HG02981 (cell line): ENCODE measurements at regions not wholly inside any gene's neighbourhood (a gene's known extent, or its start where the extent isn't known, plus 50 kb on each side); places are given as distances from the start of the nearest gene placed in this dataset.
A peak's percentile ranks its signal among the peaks of the same experiment; 100 is the strongest.

Experiments
- ATAC-seq: cut with Tn5 transposase; IDR thresholded peaks from one replicate; pipeline ENCODE4 v1.9.1; 2021; ENCODE audit warnings: mild to moderate bottlenecking, moderate library complexity; ENCODE audit not compliant: unreplicated experiment

DNA sequence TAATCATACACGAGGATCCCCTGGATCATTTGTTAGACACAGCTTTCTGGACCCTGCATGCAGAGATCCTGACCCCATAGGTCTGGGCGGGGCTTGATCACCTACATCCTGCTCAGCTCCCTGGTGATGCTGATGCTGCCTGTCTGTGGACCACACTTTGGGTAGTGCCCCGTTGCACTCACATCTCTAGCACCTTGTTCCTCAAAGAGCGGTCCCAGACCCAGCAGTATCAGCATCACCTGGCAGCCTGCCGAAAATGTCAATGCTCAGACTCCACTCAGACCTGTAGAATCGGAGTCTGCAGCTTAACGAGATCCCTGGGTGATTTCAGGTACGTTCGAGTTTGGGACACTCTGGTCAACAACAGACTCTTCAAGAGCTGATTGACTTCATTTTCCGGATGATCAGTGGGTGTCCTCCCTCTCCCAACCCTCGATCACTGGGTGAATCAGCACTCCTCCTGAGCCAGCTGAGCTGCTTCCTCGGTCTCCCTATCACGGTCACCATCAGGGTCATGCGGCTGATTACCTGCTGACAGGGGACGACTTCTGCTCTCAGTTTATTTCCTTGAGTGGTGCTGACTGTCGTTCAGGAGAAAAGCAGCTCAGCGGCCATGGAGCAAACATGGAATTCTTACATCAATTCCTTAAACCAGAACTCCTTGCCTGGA is 150.6 kb upstream of the RAB12 start:
- no peak for ATAC-seq

DNA sequence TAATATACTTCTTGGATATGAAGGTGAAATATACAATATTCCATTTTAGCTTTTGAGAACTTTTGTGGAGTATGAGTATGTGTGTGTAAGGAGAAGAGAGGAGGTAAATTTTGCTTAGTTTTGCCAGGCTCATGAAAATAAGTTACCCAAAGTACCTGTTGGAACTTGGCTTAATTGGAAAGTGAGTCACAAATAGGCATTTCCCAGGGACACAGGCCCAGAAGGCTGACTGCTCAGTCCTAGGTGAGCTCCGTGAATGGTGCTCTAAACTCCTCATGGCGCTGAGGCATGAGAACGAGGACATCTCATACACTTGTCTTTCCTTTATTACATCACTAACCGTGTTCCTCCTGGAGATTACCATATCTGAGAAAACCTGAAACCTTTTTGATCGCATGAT is 148.5 kb upstream of the RAB12 start:
- ATAC-seq, result no peak

DNA sequence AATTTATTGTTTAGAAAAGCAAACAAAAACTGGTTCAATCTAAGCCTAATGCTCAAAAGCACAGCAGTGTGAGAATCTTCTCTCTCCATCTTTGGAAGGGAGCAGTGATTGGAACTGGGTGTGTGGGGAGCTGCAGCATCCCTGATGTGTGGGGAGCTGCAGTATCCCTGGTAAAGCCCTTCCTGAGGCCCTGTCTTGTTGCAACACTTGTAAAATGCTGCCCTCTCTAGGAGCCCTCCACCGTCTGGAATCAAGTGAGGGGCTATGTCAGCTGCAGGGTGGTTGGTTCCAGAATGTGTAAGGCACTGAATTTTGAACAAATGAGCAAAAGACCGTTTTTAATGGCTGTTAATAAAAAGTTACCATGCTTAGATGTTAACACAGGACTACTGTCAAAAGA is 147.7 kb upstream of the RAB12 start:
- no peak for ATAC-seq

DNA sequence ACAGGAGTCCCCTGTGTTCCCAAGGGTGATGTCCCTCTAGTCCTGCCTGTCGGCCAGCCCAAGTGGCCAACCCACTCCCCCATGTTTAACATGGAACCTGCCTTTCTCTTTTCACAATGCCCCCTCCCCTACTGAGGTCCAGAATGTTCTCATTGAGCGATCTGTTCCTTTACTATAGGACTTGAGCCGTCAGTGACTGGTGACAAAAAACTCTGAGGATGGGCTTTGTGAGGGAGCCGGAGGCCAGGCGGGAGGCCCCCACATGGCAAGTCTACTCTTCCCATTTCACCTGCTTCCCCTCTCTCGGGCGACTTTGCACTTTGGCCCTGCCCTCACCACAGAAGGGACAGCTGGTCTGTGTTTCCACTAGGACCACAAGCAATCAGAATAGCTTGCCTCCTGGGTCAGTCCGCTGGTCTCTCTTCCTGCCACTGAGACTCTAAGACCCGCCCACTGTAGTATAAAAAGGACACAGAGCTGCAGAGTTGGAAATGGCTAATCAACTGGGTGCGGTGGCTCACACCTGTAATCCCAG is 146.5 kb upstream of the RAB12 start:
- no peak for ATAC-seq

DNA sequence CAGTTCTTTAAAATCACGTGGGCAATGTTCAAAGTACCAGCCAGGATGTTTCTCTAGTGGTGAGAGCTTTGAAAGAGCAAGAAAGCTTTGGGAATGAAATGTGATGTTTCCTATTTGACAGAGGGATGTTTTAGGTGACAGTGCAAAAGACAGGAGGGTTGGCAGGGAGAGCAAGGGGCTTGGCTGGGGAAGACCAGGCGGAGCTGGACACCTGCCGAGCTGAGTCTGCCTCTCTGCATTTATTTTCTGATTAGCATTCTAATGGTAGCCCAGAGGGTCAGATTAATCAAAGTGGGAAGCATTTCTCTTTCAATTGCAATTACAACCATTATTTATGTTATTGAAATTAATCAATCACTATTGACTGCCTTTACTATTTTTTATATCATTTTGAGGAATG is 145.4 kb upstream of the RAB12 start:
- ATAC-seq, result no peak

DNA sequence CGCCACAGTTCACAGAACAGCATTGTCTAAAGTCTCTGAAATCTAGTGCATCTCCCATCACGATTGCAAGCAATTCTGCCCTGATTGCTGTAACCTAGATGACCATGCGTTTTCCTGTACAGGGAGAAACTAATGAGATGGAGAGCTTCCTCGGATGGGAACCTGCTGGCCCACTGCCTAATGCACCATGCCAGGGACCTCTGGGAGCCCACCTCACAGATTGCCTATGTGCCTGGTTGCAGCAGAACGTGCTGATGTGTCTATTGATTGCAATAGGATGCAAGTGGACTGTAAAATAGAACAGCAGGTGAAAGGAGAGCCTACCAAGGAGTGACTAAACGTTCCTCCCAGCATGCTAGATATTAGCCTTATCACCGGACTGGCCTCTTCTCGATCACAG is 141.0 kb upstream of the RAB12 start:
- no peak for ATAC-seq

DNA sequence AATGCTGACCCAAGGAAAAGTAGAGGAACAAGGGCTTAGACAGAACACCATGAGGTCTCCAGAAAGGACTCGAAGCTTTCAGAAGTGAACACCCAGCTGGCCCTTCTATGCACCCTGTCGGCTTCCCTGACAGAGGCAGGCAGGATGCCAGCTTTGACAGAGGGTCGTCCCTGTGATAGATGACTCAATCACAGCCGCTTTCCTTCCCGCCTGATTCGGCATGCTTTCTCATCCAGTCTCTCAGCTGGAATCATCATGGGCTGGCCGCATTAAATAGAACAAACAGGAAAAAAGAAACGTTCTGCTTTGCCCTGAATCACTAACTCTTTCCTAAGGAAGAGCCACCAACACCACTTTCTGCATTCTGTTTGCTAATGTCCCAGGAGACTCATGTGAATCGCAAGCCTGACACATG is 140.3 kb upstream of the RAB12 start:
- ATAC-seq, result no peak

DNA sequence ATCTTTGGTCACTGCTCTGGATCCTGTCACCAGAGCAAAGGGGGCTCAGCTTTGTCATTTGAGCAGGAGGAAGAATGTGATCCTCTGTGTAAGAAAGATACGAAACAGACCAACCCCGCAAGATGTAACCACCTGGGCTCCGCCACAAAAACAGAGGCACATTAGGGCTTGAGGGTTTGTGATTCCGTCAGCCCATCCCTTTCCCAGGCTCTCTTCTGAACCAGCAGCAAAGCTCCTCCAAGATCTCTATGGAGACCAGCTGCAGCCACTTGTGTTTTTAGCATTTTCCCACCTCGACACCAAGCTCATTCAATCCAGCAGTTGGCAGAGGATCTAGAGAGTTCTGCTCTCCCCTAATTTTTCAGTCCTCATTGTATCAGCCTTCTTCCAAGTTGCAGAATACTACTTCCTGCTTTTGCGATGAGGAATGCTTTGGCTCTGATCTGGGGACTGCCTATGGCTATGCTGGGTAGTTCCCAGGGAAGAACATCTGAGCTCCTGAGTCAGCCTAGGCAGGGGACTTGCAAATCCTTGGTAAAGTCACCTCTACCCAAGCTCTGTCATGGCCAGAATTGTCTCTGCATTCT is 139.6 kb upstream of the RAB12 start:
- ATAC-seq, result no peak

DNA sequence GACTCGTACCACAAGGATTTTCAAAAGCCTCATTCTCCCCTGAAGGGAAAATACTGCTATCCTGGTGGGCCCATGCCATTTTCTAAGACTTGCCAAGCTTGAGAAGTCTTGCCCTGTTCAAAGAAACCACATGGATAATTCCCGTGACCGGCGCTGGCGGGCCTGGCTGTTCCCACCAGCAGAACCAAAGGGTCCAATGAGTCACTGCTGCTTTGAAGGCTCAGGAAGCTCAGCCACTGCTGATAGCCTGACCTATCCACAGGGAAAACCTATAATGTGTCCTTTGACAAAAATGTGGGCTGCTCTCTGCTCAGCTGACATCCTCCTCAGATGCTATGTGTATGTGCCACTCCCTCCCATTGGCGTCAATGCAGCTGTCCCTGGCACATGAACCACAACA is 137.9 kb upstream of the RAB12 start:
- no peak for ATAC-seq

DNA sequence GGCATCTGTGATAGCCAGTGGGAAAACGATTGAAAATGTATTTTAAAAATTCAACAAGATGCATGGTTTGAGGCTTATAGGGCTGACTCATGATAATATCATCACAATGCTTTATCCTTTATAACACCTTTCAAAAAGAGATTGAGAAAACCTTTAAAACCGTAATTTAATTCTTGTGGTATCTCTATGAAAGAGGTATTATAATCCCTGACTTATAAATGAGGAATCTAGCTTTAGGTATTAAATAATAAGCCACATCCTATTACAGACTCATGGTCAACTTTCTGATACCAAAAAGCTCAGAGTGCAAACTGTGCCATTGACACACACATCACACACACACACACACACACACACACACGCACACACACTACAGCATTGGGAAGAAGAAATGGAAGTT is 134.6 kb upstream of the RAB12 start:
- ATAC-seq, result no peak

DNA sequence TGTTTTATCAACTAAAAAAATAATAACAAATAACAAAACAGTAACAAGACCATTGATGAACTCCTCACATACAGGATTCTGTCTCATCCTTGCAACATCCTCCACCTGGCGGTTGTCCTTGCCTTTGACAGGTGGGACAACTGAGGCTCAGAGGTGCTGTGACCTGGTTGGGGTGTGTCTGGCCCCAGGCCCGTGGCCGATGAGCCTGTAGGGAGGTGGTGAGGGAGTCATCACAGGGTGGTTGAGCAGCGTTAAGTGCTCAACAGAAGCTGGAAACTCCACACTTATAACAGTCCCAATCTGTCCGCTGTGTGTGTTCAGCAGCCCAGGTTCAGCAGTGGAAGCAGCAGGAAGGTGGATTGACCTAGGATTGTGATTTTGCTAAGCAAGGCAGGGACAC is 131.6 kb upstream of the RAB12 start:
- no peak for ATAC-seq

DNA sequence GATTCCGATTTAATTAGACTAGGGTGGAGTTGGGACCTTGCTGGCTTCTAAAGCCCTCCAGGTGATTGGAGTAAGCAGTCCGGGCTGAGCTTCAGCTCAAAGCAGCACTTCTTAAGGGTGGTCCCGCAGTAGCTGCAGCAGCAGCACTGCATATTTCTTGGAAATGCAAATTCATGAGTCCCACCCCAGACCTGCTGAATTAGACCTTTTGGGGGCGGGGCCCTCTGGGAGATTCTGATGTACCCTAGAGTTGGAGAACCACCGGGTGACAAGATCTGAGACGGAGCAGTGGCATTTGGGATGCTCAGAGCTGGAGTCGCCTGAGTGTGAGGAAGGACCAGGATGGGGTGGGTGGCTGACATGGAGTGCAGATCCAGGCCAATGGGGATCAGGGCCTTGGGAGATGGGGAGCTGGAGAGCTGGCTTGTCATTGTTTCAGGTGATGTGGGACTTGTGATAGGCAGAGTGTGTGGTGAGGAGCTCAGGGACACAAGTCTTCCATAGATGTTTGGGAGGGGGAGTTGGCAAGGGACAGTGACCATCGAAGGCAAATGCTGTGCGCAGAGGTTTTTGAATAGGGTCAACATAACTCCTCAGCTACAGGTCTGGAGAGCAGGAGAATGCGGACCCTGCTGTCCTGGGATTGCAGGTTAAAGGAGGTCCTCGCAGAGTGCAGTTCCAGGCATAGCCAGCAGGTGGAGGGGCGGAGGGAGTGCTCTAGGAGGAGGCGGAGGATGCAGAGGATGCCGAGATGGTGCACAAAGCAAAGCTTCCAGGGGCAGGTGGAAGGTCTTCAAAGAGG is 130.9 kb upstream of the RAB12 start:
- ATAC-seq, result peak; percentile 85

DNA sequence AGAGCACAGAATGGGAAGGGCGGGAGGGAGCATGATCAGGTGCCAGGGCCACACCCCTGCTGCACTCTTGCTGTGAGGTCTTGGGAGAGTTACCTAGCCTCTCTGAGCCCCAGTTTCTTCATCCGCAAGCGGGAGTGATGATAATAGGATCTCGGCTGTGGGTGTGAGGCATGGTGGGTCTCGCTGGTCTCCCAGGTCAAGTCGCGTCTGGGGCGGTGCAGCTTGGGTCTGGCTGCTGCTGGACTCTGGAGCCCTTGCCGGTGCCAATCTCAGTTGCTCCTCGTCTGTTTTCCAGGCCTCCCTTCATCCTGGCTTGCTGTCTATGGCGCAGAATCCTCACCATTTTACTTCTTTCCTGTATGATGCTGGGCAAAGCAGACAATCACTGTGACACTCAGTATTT is 130.3 kb upstream of the RAB12 start:
- no peak for ATAC-seq

DNA sequence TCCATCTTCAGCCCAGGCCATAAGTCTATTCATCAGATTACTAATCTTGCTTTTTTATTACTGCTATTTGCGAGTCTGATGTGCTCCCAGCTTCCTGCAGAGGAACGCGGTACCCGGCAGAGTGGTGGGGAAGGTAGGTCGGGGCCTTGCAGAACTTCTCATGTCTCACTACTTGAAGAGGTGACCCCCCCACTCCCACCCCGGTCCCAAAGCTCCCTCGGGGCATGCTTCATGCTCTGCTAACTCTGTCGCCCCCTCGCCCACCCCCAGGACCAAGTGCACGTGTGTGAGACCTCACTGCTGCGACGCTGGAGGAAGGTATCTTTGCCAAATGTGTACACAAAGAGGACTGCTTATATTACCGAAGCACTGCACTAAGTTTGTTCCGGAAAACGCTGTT is 129.4 kb upstream of the RAB12 start:
- ATAC-seq, result no peak

DNA sequence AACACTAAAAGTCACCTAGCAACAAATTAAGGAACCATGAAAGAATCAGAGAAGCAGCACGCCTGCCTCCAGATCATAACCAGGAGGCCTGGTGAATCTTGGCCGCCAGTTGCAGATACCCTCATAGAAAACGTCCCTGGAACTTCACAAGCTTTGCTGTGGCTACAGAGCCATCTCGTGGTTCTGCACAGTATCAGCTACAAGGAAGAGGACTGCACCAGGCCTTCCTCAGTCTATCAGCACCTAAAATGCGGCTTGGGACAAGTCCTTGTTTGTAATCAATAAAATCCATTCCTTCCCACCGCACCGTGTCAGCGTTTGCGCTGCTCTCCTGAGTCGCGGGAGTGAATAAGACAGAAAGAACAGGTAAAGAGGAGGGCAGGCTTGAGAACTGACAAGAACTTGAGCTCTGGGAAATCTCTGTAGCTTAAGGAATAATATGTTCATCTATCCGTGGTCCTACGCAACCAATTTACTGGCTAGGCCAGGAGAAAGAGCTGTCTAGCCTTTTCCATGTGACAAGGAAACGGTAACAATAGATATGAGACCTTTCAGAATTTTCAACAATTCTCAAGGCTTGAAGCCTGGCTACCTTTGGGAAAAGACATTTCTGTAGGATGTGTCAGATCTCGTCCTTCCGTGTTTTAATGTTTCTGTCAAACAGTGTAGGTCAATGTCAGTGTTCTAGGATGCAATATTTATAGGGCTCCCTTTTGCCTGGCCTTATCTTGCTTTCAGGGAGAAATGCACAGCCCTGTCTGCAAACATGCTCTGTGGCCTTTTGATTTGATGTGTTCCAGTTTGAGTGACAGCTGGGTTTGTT is 128.5 kb upstream of the RAB12 start:
- no peak for ATAC-seq

DNA sequence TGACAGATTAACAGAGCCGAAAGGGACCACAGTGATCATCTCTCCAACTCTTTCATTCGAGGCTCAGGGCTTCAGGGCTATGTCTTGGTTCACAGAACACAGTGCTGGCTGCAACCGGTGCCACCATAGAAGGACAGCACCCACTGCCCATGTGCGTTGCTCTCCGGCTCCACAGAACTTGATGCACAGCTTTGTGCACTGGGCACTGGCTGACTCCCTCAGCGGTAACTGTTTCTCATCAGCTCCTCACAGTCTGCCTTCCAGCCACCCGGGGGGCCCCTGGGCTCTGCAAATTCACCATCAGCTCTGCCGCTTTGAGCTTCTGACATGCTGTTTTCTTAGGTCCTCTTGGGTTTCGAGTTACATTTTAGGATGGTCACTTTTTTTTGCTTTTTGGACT is 124.3 kb upstream of the RAB12 start:
- ATAC-seq, result no peak

DNA sequence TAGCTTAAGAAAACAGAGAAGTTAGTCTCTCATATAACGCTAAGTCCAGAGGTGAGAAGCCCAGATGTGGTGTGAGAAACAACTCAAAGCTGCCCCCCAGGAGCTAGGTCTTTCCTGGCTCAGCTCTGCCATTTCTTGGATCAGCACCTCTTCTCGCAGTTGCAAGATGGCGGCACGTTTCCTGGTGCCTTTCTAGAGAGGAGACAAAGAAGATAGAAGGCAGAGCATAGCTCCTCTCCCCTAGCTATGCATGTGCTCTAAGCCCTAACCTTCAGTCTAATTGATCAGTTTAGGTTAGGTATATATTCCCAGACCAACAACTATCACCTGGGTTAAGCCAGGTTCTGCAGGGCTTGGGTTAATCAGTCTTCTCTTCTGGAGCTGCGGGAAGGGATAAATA is 119.5 kb upstream of the RAB12 start:
- ATAC-seq, result no peak

DNA sequence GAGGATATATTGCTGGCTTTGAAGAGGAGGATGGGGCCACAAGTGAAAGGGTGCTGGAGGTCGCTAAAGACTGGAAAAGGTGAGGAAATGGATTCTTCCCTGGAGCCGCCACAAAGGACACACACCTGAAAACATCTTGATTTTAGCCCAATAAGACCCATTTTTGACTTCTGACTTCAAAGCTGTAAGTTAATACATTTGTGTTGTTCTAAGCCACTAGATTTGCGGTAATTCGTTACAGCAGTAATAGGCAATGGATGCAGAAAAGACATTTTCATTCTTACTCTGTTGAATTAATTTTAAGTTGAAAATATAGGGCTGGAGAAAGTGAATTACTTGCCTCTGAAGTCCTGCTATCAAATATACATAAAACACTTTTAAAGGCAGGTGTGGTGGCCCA is 117.7 kb upstream of the RAB12 start:
- ATAC-seq, result no peak

DNA sequence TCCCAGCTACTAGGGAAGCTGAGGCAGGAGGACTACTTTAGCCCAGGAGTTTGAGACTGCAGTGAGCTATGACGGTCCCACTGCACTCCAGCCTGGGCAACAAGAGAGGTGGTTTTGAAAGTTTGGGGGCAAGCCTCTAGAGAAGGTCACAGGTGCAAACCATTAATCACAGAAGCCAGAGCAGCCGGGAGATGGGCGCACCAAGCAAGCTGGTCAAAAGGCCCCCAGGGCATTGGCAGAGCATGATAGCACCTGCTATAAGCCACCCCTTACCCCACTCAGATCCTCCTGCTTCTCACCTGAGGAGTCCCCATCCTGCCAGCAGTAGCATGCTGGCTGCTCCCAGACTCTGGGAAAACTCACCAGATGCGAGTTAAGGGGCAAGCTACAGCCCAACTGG is 116.1 kb upstream of the RAB12 start:
- no peak for ATAC-seq

DNA sequence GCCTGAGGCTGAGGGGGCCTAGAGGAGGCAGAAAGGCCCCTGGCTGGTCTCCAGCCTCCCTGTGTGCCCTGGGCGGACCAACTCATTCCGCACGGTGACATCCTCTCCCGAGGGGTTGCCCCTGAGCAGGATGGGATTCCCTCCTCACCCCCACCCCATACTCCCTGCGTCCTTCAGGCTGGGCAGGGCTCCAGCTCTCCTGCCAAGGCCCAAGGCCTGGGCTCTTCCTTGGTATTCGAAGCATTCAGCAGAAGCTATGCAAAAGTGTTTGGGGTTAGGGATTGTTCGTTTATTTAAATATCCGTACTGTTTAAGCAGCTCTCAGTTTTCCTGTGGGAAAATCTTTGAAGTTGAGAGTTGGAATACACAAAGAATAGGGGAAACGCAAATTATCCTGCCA is 113.1 kb upstream of the RAB12 start:
- no peak for ATAC-seq

DNA sequence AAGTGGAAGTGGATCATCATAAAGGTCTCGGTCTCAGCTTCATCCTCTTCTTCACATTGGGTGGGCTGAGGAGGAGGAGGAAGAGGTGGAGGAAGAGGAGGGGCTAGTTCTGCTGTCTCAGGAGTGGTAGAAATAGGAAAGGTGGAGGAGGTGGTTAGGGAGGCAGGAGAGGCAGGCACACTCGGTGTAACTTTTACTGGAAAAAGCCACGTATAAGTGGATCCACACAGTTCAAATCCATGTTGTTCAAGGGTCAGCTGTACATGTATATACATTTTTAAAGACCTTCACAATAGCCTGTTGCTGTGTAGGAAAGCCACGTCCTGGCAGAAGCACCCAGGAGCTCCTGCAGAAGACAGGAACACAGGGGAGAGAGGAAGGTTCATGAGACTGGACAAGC is 110.3 kb upstream of the RAB12 start:
- ATAC-seq, result no peak
